ENCODE measurements at regions not wholly inside any gene's neighbourhood (a gene's known extent, or its start where the extent isn't known, plus 50 kb on each side); places are given as distances from the start of the nearest gene placed in this dataset.
"Not testable (repeated sequence)": the region's sequence is repeated elsewhere in the genome, so short reads cannot be mapped to it uniquely, and the experiment has no call there.

DNA sequence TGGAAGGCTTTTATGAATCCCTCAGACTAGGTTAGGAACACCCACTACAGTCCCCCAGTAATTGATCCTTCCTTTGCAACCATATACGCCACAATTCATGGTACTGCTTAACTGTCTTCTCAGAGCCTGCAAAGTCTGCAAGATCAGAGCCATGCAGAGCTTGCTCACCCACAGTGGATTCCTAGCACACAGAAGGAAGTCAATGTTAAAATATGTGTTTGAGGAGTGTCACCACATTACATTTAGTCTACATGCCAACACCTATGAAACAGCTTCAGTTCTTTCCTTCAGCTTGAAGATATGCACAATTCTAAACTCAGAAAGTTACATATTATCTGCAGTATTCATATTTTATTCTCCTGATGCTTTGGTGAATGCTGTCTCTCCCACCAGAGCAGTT, 138.5 kb downstream of the NDUFA12 start:
- no peak for DNase-seq (ENCODE audit: low spot score)
- intact Hi-C loops (cut with DNase I), result no loop called here

DNA sequence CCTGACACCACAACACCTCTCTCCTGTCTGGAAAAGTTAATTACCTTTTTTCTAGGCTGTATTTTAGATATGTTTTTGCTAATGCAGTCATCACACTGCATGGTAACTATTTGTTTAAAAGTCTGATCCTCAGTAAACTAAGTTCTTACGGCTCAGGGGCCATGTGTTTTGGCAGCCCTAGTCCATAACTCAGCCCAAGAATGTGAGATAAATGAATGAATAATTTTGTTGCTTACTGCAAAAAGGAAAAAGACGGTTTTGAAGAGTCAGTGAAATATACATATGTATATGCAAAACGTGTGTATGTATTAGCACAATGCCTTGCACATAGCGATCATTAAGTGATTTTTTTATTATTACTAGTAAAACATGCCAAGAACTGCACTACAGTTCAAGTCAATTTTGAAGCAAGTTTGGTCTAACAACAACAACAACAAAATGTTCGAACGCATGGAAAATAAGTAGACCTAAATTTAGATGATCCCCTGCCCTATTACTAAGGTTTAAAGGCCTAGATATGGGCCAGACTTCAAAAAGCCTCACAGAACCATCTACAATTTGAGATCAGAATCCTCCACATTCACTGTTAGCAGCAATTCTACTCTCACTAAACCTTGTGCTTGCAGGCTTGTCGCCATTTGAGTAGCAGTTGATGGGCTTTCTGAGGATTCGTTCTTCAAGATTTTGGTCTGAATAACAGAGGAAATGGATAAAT, 140.0 kb downstream of the NDUFA12 start:
- intact Hi-C loops (cut with DNase I), result no loop called here
- DNase-seq (ENCODE audit: low spot score), result no peak

DNA sequence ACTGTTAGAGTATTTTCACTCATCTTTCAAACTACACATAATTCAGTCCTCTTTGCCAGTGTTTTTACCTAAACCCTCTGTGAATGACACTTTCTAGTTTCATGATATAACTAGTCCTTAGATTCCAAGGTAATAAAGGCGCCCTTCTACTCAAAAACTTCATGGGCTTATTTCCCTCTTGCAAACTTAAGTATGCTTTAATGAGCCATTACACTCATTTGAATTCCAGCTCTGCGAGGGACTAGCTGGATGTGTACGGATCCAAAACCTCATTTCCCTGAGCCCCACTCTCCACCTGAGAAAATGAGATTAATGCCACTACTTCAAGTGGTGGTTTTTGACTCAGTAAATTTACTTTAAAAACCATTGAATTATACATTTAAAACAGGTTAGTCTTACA, 141.1 kb downstream of the NDUFA12 start:
- intact Hi-C loops (cut with DNase I), result no loop called here
- DNase-seq (ENCODE audit: low spot score), result no peak

DNA sequence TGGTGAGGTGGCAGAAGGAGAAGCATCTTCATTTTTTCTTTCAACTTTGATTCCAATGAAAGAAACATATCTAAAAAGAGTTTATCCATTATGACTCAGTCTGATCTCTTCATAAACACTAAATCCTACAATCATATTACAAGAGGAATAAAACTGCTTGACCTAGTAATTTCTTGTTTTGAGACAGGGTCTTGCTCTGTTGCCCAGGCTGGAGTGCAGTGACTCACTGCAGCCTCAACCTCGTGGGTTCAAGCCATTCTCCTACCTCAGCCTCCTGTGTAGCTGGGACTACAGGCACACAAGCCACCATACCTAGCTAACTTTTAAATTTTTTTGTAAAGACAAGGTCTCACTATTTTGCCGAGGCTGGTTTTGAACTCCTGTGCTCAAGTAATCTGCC, 147.2 kb downstream of the NDUFA12 start:
- intact Hi-C loops (cut with DNase I), result no loop called here
- no peak for DNase-seq (ENCODE audit: low spot score)

DNA sequence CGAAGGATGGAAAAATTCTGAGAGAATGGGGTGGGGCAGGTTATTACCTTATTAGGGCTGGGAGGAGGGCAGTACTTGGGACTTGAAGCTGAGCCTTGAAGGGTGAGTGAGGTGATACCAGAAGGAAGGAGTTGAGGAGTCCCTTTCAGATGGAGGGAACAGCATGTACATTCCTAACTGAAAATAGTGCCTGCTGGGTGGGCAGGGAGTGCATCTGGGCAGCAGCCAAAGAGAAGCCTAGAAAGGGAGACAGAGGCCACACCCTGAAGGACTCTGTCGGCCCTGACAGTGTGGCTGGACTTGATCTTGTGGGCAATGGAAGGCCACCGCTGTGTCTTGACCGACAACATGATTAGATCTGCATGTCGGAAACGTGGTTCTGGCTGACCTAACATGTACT, 147.6 kb downstream of the NDUFA12 start:
- intact Hi-C loops (cut with DNase I), result no loop called here

DNA sequence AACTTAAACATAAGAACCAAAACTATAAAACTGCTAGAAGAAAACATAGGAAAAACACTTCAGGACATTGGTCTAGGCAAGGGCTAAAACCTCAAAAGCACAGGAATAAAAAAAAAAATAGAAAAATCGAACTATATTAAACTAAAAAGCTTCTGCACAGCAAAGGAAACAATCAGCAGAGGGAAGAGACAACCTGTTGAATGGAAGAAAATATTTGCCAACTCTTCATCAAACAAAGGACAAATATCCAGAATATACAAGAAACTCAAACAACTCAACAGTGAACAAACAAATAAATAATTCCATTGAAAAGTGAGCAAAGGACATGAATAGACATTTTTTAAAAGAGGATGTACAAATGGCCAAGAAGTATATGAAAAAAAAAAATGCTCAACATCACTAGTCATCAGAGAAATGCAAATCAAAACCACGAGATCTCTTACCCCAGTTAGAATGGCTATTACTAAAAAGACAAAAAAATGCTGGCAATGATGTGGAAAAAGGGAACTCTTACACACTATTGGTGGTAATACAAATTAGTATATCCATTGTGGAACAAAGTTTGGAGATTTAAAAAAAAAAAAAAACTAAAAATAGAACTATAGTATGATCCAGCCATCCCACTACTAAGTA, 152.0 kb downstream of the NDUFA12 start:
- DNase-seq (ENCODE audit: low spot score), result no peak

More for the DNA sequence above, 147.6 kb downstream of the NDUFA12 start:
- no peak for DNase-seq (ENCODE audit: low spot score)

DNA sequence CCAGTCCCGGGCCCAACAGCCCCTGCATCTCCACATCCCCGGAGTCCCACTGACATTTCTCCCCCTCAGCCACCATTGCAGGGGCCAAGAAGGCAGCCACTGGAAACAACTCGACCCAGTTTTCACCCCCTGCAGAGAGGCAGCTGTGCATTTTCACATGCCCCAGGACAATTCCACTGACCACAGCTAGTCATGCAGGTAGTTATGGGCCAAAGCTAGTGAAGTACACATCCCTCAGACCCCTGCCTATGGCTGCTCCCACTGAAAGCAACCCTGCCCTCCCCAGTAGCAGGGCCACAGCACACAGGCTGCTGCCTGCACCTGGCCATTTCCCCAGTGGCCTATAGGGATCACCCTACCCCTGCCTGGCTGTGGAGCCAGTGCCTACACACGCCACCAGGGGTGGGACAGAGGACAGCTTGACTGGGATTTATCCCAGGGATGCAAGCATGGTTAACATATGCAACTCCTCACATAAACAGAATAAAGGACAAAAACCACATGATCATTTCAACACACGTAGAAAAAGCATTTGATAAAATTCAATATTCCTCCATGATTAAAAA, 154.0 kb downstream of the NDUFA12 start:
- no peak for DNase-seq (ENCODE audit: low spot score)
- intact Hi-C loops (cut with DNase I), result no loop called here

More for the DNA sequence above, 152.0 kb downstream of the NDUFA12 start:
- intact Hi-C loops (cut with DNase I), result no loop called here

DNA sequence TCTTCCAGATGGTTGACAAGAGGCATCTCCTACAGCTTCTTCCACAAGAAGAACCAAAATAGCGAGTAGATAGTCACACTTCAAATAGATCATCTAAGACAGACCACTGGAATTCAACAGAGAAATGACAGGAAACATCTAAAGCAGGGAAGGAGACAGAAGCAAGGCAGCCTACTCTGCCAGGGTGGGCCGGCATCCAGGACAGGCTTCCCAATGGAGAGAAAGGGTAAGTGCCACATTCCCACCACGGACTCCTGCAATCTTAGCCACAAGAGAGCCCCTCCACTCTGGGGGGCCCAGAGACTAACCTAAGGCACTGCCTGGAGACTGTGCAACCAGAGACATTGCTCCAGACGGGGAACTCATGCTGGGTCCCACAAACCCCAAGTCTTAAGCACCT, 154.5 kb downstream of the NDUFA12 start:
- intact Hi-C loops (cut with DNase I), result no loop called here
- DNase-seq (ENCODE audit: low spot score), result no peak

DNA sequence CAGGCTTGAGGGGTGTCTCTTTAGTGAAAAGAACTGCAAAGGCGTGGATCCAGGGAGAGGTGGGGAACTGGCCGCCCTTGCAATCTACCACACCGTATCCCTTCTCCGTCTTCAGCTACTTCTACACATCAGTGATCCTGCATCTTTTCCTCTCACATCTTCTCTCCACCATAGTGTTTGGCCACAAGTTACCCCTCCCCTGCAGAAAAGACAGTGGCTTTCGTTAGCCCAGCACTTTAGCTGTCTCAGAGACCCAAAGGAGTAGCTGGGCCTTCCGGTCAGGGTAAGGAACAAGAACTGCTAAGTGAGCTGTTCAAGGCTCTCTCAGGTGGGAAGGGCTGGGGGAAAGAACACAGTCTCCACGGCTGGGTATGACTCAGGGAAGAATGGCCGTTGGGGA, 158.4 kb downstream of the NDUFA12 start:
- intact Hi-C loops (cut with DNase I), result no loop called here
- DNase-seq (ENCODE audit: low spot score), result no peak

DNA sequence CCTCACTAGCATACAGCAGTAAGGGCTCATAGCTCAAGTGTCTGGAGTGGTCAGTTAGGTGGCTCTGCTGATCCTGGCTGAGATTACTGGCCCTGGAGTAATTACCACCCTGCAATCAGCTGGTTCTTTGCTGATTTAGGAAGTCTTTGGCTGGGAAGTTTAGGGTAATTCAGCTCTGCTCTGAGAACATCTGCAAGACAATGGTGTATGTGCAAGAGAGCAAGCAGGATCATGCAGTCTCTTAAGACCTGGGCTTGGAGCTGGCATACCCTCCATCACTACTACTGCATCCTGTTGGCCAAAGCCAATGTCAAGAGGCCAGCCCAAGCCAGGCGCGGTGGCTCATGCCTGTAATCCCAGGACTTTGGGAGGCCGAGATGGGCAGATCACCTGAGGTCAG, 159.0 kb downstream of the NDUFA12 start:
- intact Hi-C loops (cut with DNase I), result no loop called here
- DNase-seq (ENCODE audit: low spot score), result no peak

DNA sequence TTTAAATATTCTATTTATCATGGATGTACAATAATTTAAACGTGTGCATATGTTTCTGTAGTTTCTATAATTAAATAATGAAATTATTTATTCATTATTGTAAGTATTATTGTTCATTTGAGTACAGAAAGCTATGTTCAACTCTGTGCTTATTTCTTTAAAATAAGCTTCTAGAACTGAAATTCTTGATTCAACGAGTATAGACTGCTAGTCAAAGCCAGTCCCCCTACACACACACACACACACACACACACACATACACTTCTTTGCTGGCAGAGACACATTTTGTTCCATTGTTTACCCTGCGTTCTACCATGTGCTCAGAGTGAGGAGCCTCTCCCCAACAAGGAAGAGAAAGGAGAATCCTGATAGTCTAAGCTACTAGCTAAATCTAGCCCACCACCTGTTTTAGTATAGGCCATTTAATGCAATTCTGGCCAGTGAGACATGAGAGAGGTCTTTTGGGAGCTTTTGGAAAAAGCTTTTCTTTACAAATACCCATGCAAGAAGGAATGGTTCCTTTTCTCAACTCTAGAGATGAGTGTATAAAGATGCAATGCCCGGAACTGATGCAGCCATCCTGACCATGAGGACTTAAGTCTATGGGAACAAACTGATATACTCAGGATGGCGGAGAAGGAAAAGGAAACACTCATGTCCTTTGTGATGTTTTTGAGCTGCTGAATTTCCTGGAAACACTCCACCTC, 161.4 kb downstream of the NDUFA12 start:
- intact Hi-C loops (cut with DNase I), result no loop called here
- DNase-seq (ENCODE audit: low spot score), result no peak

DNA sequence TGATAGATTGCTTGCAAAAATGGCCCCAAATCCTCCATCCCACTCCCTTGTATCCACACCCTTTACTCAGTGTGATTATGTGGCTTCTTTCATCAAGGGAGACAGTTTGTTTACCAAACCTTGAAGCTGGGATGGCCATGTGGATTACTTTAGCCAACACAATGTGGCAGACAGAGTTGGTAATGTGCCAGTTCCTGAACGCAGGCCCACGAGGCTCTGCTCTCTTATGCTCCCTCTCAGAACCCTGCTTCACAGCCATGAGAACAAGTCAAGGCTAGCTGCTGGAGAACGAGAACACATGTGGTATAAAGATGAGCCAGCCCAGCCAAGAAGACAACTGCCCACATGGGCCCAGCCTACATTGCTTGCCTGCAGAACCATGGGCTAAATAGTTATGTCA, 162.3 kb downstream of the NDUFA12 start:
- intact Hi-C loops (cut with DNase I), result no loop called here
- DNase-seq (ENCODE audit: low spot score), result no peak

DNA sequence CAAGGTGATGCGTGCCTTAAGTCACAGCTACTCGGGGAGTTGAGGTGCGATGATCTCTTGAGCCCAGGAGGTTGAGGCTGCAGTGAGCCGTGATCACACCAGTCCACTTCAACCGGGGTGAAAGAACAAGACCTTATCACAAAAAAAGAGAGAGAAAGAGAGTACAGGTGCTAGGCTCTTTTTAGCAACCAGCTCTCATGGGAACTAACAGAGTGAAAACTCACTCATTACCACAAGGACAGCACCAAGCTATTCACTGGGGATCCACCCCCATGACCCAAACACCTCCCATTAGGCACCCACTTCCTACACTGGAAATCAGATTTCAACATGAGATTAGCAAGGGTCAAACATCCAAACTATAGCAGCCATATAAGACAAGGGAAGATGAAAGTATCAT, 164.2 kb downstream of the NDUFA12 start:
- DNase-seq (ENCODE audit: low spot score), result no peak
- intact Hi-C loops (cut with DNase I), result no loop called here

DNA sequence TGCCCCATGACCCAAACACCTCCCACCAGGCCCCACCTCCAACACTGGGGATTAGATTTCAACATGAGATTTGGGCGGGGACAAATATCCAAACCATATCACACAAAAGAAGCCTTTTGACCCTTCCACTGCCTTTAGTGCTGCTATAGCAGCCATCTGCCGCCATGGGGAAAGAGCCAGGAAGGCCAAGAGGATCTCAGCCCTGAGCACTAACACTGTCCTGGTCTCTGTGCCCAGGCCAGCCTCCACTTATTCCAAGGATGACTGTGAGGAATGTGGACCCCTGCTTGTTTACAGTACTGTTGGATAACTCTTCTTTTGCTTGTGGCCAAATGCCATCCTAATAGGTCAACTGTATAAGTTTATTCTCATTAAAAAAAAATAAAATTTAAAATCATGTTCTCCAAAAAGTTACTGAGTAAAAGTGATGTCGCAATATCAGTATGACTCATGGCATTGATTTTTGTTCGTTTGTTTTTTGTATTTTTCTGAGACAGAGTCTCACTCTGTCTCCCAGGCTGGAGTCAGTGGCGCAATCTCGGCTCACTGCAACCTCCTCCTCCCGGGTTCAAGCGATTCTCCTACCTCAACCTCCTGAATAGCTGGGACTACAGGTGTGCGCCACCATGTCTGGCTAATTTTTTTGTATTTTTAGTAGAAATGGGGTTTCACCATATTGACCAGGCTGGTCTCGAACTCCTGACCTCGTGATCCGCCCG, 166.4 kb downstream of the NDUFA12 start:
- DNase-seq (ENCODE audit: low spot score); intact Hi-C loops (cut with DNase I): not testable (repeated sequence)

DNA sequence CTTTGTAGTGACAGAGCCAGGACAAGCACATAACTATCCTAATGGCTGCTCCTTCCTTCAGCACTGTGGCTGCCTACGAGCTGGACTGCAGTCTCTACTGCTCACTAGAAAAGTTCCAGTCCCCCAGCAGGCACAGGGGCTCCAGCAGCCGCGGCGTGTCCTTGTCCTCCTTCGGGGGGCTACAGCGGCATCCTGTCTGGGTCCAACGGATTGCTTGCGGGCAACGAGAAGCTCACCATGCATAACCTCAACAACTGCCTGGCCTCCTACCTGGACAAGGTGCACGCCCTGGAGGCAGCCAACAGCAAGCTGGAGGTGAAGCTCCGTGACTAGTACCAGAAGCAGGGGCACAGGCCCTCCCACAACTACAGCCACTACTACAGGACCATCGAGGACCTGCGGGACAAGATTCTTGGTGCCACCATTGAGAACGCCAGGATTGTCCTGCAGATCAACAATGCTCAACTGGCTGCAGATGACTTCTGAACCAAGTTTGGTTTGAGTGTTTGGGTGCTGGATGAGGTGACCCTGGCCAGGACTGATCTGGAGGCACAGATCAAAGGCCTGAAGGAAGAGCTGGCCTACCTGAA, 169.4 kb downstream of the NDUFA12 start:
- DNase-seq (ENCODE audit: low spot score), result no peak
- intact Hi-C loops (cut with DNase I), result no loop called here

DNA sequence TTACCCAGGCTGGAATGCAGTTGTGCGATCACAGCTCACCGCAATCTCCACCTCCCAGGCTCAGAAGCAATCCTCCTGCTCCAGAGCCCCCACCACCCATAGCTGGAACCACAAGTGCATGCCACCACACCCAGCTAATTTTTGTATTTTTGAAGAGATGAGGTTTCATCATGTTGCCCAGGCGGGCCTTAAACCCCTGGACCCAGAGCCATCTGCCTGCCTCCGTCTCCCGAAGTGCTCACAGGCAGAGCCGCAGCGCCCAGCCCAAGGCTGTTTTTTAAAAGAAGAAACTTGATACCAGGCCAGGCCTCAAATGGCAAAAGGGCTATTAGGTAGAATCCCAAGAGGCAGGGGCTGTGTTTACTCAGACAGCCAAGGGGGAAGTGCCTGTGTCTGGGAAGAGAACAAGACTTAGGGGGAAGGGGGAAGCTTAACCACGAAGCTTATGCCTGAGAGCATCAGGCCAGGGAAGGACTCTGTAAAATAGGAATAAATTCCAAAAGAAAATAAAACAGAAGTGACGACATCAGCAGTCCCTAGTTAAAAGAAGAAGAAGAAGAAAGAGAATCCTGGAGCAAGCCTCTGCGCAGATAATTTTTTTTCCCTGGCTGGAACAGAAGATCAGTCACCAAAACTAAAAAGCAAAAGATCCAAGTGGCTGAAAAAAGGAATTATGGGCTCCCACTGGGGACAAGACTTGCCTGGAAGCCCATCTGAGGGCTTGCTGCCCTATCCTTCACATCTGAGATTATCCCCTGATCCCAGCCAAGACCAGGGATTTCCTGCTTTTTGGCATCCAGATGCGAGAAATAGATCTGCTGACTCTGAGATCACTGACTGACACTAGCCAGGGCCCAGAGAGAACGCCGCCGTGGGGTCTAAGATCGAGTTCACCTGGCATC, 170.5 kb downstream of the NDUFA12 start:
- intact Hi-C loops (cut with DNase I), result no loop called here
- no peak for DNase-seq (ENCODE audit: low spot score)

DNA sequence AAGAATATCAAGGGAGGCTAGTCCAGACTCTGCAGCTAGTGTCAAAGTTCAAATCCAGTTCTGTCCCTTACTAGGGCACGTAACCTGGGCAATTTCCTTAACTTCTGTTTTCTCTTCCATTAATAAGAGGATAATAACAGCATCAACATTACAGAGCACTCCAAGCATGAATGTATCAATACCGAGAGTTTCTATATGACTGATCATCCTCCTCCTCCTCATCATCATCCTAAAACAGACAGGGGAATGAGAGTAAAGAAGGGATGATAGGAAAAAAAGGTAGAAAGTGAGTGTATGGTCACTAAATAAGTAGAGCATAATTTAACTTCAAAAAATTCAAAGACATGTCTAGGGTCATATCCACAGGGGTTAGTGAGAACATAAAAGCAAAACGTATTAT, 171.4 kb downstream of the NDUFA12 start:
- no peak for DNase-seq (ENCODE audit: low spot score)
- intact Hi-C loops (cut with DNase I), result no loop called here

DNA sequence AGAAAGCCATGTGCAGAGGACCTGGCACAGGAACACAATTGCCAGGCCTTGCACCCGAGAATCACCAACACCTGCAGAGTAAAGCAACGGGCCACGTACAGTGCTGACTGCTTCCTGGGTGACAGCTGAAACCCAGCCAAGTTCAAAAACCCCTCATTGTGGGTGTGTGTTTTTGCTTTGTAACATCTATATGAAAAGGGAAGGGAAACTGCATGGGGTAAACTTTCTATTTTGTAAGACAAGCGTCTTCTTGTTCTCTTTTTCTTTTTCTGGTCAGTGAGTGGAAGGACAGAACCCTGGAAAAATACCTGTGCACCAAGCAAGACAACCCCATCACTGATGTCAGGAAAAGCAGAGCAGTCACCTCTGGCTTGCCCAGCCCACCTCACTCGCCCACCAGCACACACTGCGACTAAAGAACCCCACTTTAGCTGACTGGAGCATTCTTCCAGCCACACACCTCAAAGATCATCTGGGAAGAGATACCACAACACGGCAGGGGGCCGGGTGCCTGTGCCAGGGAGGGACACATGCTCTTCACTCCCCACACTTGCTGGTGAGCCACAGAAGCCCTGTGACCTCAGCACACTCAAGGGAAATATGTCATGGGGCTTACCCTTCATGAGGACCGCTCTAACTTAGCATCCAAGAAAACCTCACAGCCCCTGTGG, 172.3 kb downstream of the NDUFA12 start:
- intact Hi-C loops (cut with DNase I), result no loop called here
- DNase-seq (ENCODE audit: low spot score), result no peak
